Ovary (tissue), 3 donors: ENCODE measurements at regions not wholly inside any gene's neighbourhood (a gene's known extent, or its start where the extent isn't known, plus 50 kb on each side); places are given as distances from the start of the nearest gene placed in this dataset.
"Not testable (repeated sequence)": the region's sequence is repeated elsewhere in the genome, so short reads cannot be mapped to it uniquely, and the experiment has no call there.

Experiments
- EP300 ChIP-seq: sonication (generic); formaldehyde crosslinking; IDR thresholded peaks from one replicate; pipeline ENCODE4 v1.6.1; 2017; ENCODE audit warnings: antibody characterized with exemption
- POLR2A ChIP-seq: fragments of 450-650 bp; IDR thresholded peaks from one replicate; pipeline ENCODE4 v1.6.1; 2017; ENCODE audit warnings: antibody characterized with exemption, mild to moderate bottlenecking, moderate library complexity
- TF ChIP-seq, protein P1 (sequence below), 3 donors: fragments of 450-650 bp in 2 of 3; fragments of 200-600 bp in 1 of 3; IDR thresholded peaks; one replicate each; pipeline versions ENCODE4 v1.5.1 to v1.8.0; 2016 to 2022; ENCODE audit warnings: antibody characterized with exemption in 3 of 3, mild to moderate bottlenecking in 1 of 3
- donor health status: DM: no; HTN: no; CAD: no.

DNA sequence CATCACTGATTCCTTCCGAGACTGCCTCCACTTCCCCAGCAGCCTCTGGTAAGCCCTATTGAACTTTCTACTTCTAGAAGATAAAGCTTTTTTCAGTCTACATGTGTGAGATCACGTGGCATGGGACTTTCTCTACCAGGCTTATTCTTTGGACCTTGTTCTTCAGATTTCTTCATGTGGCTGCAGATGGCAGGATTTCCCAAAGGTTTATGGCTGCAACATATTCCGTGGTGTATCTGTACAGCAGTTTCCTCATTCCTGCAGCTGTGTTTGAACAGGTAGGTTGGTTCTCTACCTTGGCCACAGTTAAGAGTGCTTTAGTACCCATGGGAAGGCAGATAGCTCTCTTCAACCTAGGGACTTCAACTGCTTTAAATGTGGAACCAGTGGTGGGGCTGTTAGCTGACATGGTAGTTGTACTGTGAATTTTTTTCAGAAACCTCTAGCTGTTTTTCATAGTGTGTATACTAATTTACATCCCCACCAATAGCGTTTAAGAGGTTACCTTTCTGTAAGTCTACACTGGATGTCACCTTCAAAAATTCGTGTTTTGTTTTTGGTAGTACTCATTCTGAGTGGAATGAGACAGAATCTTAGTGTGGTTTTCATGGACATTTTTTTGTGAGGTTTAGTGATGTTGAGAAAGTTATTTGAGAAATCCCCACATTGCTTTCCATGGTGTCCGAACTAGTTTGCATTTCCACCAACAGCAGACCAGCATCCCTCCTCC is 158.6 kb downstream of the CCDC74A start:
- TF ChIP-seq, protein P1, sequence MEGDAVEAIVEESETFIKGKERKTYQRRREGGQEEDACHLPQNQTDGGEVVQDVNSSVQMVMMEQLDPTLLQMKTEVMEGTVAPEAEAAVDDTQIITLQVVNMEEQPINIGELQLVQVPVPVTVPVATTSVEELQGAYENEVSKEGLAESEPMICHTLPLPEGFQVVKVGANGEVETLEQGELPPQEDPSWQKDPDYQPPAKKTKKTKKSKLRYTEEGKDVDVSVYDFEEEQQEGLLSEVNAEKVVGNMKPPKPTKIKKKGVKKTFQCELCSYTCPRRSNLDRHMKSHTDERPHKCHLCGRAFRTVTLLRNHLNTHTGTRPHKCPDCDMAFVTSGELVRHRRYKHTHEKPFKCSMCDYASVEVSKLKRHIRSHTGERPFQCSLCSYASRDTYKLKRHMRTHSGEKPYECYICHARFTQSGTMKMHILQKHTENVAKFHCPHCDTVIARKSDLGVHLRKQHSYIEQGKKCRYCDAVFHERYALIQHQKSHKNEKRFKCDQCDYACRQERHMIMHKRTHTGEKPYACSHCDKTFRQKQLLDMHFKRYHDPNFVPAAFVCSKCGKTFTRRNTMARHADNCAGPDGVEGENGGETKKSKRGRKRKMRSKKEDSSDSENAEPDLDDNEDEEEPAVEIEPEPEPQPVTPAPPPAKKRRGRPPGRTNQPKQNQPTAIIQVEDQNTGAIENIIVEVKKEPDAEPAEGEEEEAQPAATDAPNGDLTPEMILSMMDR (IDR thresholded peaks at IDR 0.05): not testable (repeated sequence)
- TF ChIP-seq POLR2A, EP300: not testable (repeated sequence)
